ENCODE measurements at regions not wholly inside any gene's neighbourhood (a gene's known extent, or its start where the extent isn't known, plus 50 kb on each side); places are given as distances from the start of the nearest gene placed in this dataset.
"Not testable (repeated sequence)": the region's sequence is repeated elsewhere in the genome, so short reads cannot be mapped to it uniquely, and the experiment has no call there.

- no peak for DNase-seq (ENCODE audit: low read depth)
These were observed 142.2 kb downstream of the FAM47A start for GRCh38 chrX:33989936-33990335.

GRCh38 chrX:33987458-33987857 is 144.7 kb downstream of the FAM47A start:
- DNase-seq (ENCODE audit: low read depth) = no peak

GRCh38 chrX:33974676-33975075 is 157.4 kb downstream of the FAM47A start:
- no peak for DNase-seq (ENCODE audit: low read depth)

GRCh38 chrX:33970028-33970967 is 161.8 kb downstream of the FAM47A start:
- no peak for DNase-seq (ENCODE audit: low read depth)

- no peak for DNase-seq (ENCODE audit: low read depth)
These were observed 163.0 kb downstream of the FAM47A start for GRCh38 chrX:33969105-33969504.

- DNase-seq (ENCODE audit: low read depth) = no peak
These were observed 163.5 kb downstream of the FAM47A start for GRCh38 chrX:33968611-33969010.

- no peak for DNase-seq (ENCODE audit: low read depth)
These were observed 182.8 kb downstream of the FAM47A start for GRCh38 chrX:33949300-33949699.

GRCh38 chrX:33926249-33926648 is 205.9 kb downstream of the FAM47A start:
- not testable (repeated sequence) for DNase-seq (ENCODE audit: low read depth)

GRCh38 chrX:33923262-33923661 is 208.9 kb downstream of the FAM47A start:
- no peak for DNase-seq (ENCODE audit: low read depth)

- no peak for DNase-seq (ENCODE audit: low read depth)
These were observed 222.3 kb downstream of the FAM47A start for GRCh38 chrX:33909836-33910235.

- no peak for DNase-seq (ENCODE audit: low read depth)
These were observed 223.2 kb downstream of the FAM47A start for GRCh38 chrX:33908898-33909297.

- no peak for DNase-seq (ENCODE audit: low read depth)
These were observed 224.0 kb downstream of the FAM47A start for GRCh38 chrX:33908074-33908473.

GRCh38 chrX:33906971-33907370 is 225.1 kb downstream of the FAM47A start:
- DNase-seq (ENCODE audit: low read depth) = no peak

GRCh38 chrX:33892670-33893069 is 239.4 kb downstream of the FAM47A start:
- no peak for DNase-seq (ENCODE audit: low read depth)

- no peak for DNase-seq (ENCODE audit: low read depth)
These were observed 276.9 kb downstream of the FAM47A start for GRCh38 chrX:33855251-33855650.

GRCh38 chrX:33852146-33852545 is 280.0 kb downstream of the FAM47A start:
- DNase-seq (ENCODE audit: low read depth) = peak; percentile 8

GRCh38 chrX:33840176-33840575 is 291.9 kb downstream of the FAM47A start:
- DNase-seq (ENCODE audit: low read depth) = peak; percentile 8

- DNase-seq (ENCODE audit: low read depth) = peak; percentile 10
These were observed 300.9 kb downstream of the FAM47A start for GRCh38 chrX:33831211-33831610.

GRCh38 chrX:33817266-33817665 is 314.8 kb downstream of the FAM47A start:
- DNase-seq (ENCODE audit: low read depth) = no peak

GRCh38 chrX:33808636-33809035 is 323.5 kb downstream of the FAM47A start:
- no peak for DNase-seq (ENCODE audit: low read depth)

- no peak for DNase-seq (ENCODE audit: low read depth)
These were observed 347.6 kb downstream of the FAM47A start for GRCh38 chrX:33784548-33784947.

- DNase-seq (ENCODE audit: low read depth) = peak; percentile 42
These were observed 390.3 kb downstream of the FAM47A start for GRCh38 chrX:33741807-33742206.

- DNase-seq (ENCODE audit: low read depth) = no peak
These were observed 396.9 kb downstream of the FAM47A start for GRCh38 chrX:33735182-33735581.
